Stimulated activated CD4-positive, alpha-beta T cell treated with anti-CD3 and anti-CD28 coated beads, Interleukin-1b, Interleukin-23, amount 100 ng/mL, for 24 hours (primary cell): ENCODE measurements at regions not wholly inside any gene's neighbourhood (a gene's known extent, or its start where the extent isn't known, plus 50 kb on each side); places are given as distances from the start of the nearest gene placed in this dataset.
"Not testable (repeated sequence)": the region's sequence is repeated elsewhere in the genome, so short reads cannot be mapped to it uniquely, and the experiment has no call there.

ENCODE experiments used
- DNase-seq, 4 experiments: peaks; one replicate each; pipeline ENCODE4 v3.0.0-alpha.2; 2020; ENCODE audit warnings: low read depth in 4 of 4, low spot score in 1 of 4

- no peak for DNase-seq
Observed at GRCh38 chr14:27211741-27212140, 613.9 kb upstream of the NOVA1 start.

GRCh38 chr14:27222671-27223070, 624.8 kb upstream of the NOVA1 start:
- DNase-seq = no peak

GRCh38 chr14:27223906-27224305, 626.1 kb upstream of the NOVA1 start:
- no peak for DNase-seq

GRCh38 chr14:27228053-27228452, 630.2 kb upstream of the NOVA1 start:
- DNase-seq = no peak

GRCh38 chr14:27234331-27234730, 636.5 kb upstream of the NOVA1 start:
- no peak for DNase-seq

- no peak for DNase-seq
Observed at GRCh38 chr14:27236601-27237000, 638.8 kb upstream of the NOVA1 start.

GRCh38 chr14:27242874-27243273, 645.0 kb upstream of the NOVA1 start:
- no peak for DNase-seq

- no peak for DNase-seq
Observed at GRCh38 chr14:27243365-27243764, 645.5 kb upstream of the NOVA1 start.

- DNase-seq = no peak
Observed at GRCh38 chr14:27245947-27246346, 648.1 kb upstream of the NOVA1 start.

GRCh38 chr14:27253966-27254365, 656.1 kb upstream of the NOVA1 start:
- DNase-seq = no peak

- no peak for DNase-seq
Observed at GRCh38 chr14:27256805-27257204, 659.0 kb upstream of the NOVA1 start.

- DNase-seq = no peak
Observed at GRCh38 chr14:27267876-27268275, 670.0 kb upstream of the NOVA1 start.

- no peak for DNase-seq
Observed at GRCh38 chr14:27270716-27271115, 672.9 kb upstream of the NOVA1 start.

GRCh38 chr14:27278341-27278740, 680.5 kb upstream of the NOVA1 start:
- no peak for DNase-seq

- no peak for DNase-seq
Observed at GRCh38 chr14:27305441-27305945, 707.7 kb upstream of the NOVA1 start.

- not testable (repeated sequence) for DNase-seq
Observed at GRCh38 chr14:27312730-27313129, 714.9 kb upstream of the NOVA1 start.

- DNase-seq = no peak
Observed at GRCh38 chr14:27314231-27314630, 716.4 kb upstream of the NOVA1 start.

- DNase-seq = no peak
Observed at GRCh38 chr14:27315477-27315876, 717.6 kb upstream of the NOVA1 start.

GRCh38 chr14:27315947-27316346, 718.1 kb upstream of the NOVA1 start:
- DNase-seq = no peak

- DNase-seq = no peak
Observed at GRCh38 chr14:27318774-27319420, 721.1 kb upstream of the NOVA1 start.

GRCh38 chr14:27320261-27320660, 722.4 kb upstream of the NOVA1 start:
- no peak for DNase-seq

GRCh38 chr14:27327095-27327494, 729.3 kb upstream of the NOVA1 start:
- no peak for DNase-seq

GRCh38 chr14:27338012-27338411, 740.2 kb upstream of the NOVA1 start:
- no peak for DNase-seq
